ENCODE measurements at regions not wholly inside any gene's neighbourhood (a gene's known extent, or its start where the extent isn't known, plus 50 kb on each side); places are given as distances from the start of the nearest gene placed in this dataset.

GRCh38 chr19:31555634-31556215 lies 206.5 kb upstream of the TSHZ3 start:
- Histone ChIP-seq H3K36me3 (replicated peaks; ENCODE audit: insufficient read depth, low read length) (no peaks in the 10 kb centered on the region), H3K27ac (ENCODE audit: low read length) (no peak overlapping the region), H2AFZ (ENCODE audit: low read length) (no peak overlapping the region), H3K9ac (ENCODE audit: low read length) (no peak overlapping the region), H3K4me2 (ENCODE audit: low read depth, low read length) (no peak overlapping the region), H3K9me2 (replicated peaks; ENCODE audit: insufficient read depth, low read length) (no peaks in the 10 kb centered on the region), H3K27me3 (replicated peaks; ENCODE audit: insufficient read depth, low read length) (peaks cover 15% of the 10 kb centered on the region), H4K20me1 (ENCODE audit: insufficient read depth, low read length) (no peaks in the 10 kb centered on the region), H3K9me3 (replicated peaks; ENCODE audit: insufficient read depth, low read length) (no peaks in the 10 kb centered on the region), H3K4me3 (ENCODE audit: low read length) (no peak overlapping the region), H3K4me1 (ENCODE audit: low read length) (no peaks in the 10 kb centered on the region), H3F3A (ENCODE audit: insufficient read depth, low read length) (no peaks in the 10 kb centered on the region), H3K79me2 (ENCODE audit: low read length) (no peaks in the 10 kb centered on the region)
- DNase-seq: no peak
- TF ChIP-seq EZH2phosphoT487 (IDR thresholded peaks at IDR 0.05; ENCODE audit: low read length): no peak
- TF ChIP-seq EZH2 (optimal IDR thresholded peaks at IDR 0.05; ENCODE audit: low read depth, low read length): no peak
- TF ChIP-seq, protein P1, sequence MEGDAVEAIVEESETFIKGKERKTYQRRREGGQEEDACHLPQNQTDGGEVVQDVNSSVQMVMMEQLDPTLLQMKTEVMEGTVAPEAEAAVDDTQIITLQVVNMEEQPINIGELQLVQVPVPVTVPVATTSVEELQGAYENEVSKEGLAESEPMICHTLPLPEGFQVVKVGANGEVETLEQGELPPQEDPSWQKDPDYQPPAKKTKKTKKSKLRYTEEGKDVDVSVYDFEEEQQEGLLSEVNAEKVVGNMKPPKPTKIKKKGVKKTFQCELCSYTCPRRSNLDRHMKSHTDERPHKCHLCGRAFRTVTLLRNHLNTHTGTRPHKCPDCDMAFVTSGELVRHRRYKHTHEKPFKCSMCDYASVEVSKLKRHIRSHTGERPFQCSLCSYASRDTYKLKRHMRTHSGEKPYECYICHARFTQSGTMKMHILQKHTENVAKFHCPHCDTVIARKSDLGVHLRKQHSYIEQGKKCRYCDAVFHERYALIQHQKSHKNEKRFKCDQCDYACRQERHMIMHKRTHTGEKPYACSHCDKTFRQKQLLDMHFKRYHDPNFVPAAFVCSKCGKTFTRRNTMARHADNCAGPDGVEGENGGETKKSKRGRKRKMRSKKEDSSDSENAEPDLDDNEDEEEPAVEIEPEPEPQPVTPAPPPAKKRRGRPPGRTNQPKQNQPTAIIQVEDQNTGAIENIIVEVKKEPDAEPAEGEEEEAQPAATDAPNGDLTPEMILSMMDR (IDR thresholded peaks at IDR 0.05; ENCODE audit: low read length): no peak

GRCh38 chr19:31559494-31559893 lies 210.3 kb upstream of the TSHZ3 start:
- Histone ChIP-seq H4K20me1 (ENCODE audit: insufficient read depth, low read length) (no peaks in the 10 kb centered on the region), H3K4me1 (ENCODE audit: low read length) (no peaks in the 10 kb centered on the region), H3K27ac (ENCODE audit: low read length) (no peak overlapping the region), H3F3A (ENCODE audit: insufficient read depth, low read length) (no peaks in the 10 kb centered on the region), H2AFZ (ENCODE audit: low read length) (no peak overlapping the region), H3K4me3 (ENCODE audit: low read length) (no peak overlapping the region), H3K9me2 (replicated peaks; ENCODE audit: insufficient read depth, low read length) (no peaks in the 10 kb centered on the region), H3K36me3 (replicated peaks; ENCODE audit: insufficient read depth, low read length) (no peaks in the 10 kb centered on the region), H3K79me2 (ENCODE audit: low read length) (no peaks in the 10 kb centered on the region), H3K27me3 (replicated peaks; ENCODE audit: insufficient read depth, low read length) (peaks cover 24% of the 10 kb centered on the region), H3K4me2 (ENCODE audit: low read depth, low read length) (no peak overlapping the region), H3K9ac (ENCODE audit: low read length) (no peak overlapping the region), H3K9me3 (replicated peaks; ENCODE audit: insufficient read depth, low read length) (no peaks in the 10 kb centered on the region)
- TF ChIP-seq, protein P1 (IDR thresholded peaks at IDR 0.05; ENCODE audit: low read length): no peak
- TF ChIP-seq EZH2 (optimal IDR thresholded peaks at IDR 0.05; ENCODE audit: low read depth, low read length) (no peak), EZH2phosphoT487 (IDR thresholded peaks at IDR 0.05; ENCODE audit: low read length) (no peak)
- no peak for DNase-seq

- TF ChIP-seq EZH2 (optimal IDR thresholded peaks at IDR 0.05; ENCODE audit: low read depth, low read length) (no peak), EZH2phosphoT487 (IDR thresholded peaks at IDR 0.05; ENCODE audit: low read length) (no peak)
- TF ChIP-seq, protein P1 (IDR thresholded peaks at IDR 0.05; ENCODE audit: low read length): no peak
- Histone ChIP-seq H3K36me3 (replicated peaks; ENCODE audit: insufficient read depth, low read length) (no peaks in the 10 kb centered on the region), H3K4me3 (ENCODE audit: low read length) (no peak overlapping the region), H3K9me3 (replicated peaks; ENCODE audit: insufficient read depth, low read length) (no peaks in the 10 kb centered on the region), H3K9me2 (replicated peaks; ENCODE audit: insufficient read depth, low read length) (no peaks in the 10 kb centered on the region), H3K9ac (ENCODE audit: low read length) (no peak overlapping the region), H3K79me2 (ENCODE audit: low read length) (no peaks in the 10 kb centered on the region), H3F3A (ENCODE audit: insufficient read depth, low read length) (no peaks in the 10 kb centered on the region), H2AFZ (ENCODE audit: low read length) (no peak overlapping the region), H3K27me3 (replicated peaks; ENCODE audit: insufficient read depth, low read length) (peaks cover 24% of the 10 kb centered on the region), H3K27ac (ENCODE audit: low read length) (no peak overlapping the region), H3K4me1 (ENCODE audit: low read length) (no peaks in the 10 kb centered on the region), H3K4me2 (ENCODE audit: low read depth, low read length) (no peak overlapping the region), H4K20me1 (ENCODE audit: insufficient read depth, low read length) (no peaks in the 10 kb centered on the region)
- DNase-seq: no peak
Measured at GRCh38 chr19:31560086-31561060, 211.1 kb upstream of the TSHZ3 start.

All from MM.1S (cell line).